GM18505 (cell line): ENCODE measurements at regions not wholly inside any gene's neighbourhood (a gene's known extent, or its start where the extent isn't known, plus 50 kb on each side); places are given as distances from the start of the nearest gene placed in this dataset.

Experiments
- ATAC-seq: cut with Tn5 transposase; IDR thresholded peaks from one replicate; pipeline ENCODE4 v1.9.1; 2021; ENCODE audit not compliant: unreplicated experiment
- POLR2A ChIP-seq: IDR thresholded peaks from 4 replicates; pipeline ENCODE4 v1.6.1; 2011; ENCODE audit warnings: borderline replicate concordance; ENCODE audit not compliant: insufficient read depth, insufficient read length; ENCODE audit errors: extremely low read depth

DNA sequence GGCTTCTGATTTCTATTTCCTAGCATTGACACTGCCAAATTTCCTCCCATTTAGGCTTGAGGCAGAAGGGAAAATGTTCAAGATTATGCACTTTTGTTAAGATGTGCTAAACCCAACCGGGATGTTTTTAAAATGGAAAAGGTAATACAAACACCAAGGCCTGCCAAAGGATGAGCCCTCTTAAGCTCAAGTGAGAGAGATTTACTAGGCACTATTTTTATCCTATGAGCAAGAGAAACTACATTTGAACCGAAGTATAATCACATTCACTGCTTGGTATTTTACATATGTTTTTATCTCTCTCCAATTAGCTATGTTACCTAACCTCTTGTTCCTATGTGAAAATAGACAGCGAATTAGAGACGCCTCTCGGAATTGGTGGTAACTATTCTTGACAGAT is 295.8 kb downstream of the GABRB3 start:
- no peak for TF ChIP-seq POLR2A
- no peak for ATAC-seq

DNA sequence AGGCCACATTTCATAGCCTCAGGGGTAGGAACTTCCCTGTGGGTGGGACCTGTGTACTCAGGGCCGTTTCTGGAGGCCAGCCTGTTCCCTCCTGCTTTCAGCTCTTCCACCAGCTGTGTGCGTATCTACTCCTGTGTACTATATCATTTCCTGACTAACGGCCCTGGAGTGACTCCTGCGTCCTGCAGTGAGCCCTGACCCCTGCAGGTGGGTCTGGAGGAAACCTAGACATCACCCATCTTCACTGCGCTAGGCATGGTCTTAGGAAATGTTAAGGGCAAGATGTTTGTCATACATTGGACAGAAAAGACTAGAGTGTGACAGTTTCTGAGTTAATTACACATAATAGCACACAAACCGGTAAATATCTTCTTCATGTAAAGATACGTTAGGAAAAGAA is 297.3 kb downstream of the GABRB3 start:
- ATAC-seq = no peak

DNA sequence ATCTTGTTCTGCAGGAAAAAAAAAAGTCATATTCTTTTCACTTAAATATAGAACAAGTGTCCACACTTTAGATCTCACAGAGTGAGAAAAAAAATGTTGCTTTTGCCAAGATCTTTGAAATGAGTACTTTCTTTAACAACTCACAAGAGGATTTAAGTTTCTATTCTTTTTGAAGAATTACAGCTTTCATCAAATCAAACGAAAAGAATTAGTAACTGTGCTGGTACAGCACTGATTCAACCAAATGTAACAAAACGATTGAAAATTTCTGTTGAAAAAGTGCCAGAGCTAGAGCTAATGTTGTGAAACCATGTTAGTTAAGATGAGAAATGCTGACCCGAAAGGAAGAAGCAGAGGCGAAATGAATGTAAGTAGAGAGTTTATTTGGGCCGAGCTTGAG is 300.2 kb downstream of the GABRB3 start:
- no peak for TF ChIP-seq POLR2A
- ATAC-seq = no peak

More for the DNA sequence above, 297.3 kb downstream of the GABRB3 start:
- no peak for TF ChIP-seq POLR2A

DNA sequence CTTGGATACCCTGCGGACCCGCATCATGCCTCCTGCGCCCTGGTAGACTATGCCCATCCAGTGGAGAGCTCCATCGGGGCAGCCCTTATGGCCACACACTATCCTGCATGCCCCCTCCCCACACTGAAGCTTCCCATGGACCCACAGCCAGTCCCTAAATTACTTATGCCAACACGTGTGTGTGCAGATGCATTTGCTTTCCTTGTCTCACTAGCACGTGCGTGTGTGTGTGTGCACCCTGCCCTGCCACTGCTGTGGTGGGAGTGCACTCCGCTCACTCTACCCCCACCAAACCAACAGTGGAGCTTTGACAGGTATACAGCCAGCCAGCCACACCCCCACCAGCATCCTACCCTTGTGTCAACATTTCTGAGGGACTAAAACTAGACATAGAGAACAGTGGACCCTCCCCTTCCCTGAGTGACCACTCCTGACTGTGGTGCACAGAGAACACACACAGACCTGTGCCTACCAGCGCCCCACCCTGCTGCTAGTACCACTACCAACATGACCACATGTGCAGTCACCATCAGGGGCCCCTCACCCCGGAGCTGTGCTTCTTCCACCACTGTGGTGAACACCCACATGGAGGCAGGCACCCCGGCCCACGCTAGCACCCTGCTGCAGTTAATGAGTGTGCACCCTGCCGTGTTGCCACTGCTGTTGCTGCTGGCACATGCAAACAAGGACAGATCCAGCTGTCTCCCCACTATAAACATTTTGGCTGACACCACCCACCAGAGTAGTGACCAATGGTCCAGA is 310.8 kb downstream of the GABRB3 start:
- no peak for TF ChIP-seq POLR2A
- ATAC-seq = no peak

DNA sequence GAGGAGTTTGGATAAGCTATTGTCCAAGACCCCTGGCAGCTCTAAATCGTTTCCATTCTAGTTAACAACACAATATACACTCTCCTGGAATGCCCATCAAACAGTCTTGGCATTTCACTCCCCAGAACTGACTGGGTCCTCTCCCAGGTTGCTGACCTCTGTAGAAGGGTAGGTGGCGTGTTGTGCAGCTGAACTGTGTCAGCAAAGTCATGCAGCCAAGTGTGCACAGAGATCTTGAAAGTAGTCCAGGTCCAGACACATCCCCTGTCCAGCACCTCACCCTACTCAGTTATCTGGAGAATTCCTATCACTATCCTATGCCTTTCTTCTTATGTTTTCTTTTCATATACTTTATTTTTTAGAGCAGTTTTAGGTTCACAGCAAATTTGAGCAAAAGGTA is 312.7 kb downstream of the GABRB3 start:
- ATAC-seq = no peak
- TF ChIP-seq POLR2A = no peak

DNA sequence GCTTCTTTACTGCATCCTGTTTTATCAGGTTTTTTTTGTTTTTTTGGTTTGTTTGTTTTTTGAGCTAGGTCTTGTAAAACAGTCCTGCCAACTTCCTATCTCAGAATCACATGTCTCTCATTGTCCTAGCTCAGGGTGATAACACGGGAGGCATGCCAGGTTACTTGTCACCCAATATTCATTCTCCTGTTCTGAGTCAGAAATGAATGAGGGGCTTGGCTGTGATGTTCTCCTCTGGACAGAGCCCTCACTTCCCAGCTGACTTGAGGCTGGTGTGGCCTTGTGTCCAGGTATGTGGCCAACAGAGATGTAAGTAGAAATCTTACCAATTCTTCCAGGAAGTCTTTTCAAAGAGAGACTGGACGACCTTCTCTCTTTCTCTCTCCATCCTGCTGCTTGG is 317.0 kb downstream of the GABRB3 start:
- TF ChIP-seq POLR2A = no peak
- ATAC-seq = no peak

DNA sequence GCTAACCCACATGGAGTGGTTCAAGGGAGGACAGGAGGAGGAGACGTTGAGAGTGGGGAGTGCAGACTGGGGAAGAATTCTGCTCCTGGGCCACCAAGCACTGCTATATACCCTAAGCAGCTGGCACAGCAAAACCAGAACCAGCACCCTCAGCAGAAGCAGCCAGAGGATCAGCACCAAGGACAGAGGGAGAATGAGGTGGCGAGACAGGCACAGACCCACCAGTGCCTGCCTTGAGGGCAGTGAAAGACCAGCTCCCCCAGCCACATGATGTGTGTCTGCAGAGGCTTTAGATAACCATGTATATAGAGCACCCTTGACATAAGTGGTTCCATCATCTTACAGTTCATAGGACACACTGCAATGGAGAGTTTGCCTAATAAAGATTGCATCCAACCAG is 319.0 kb downstream of the GABRB3 start:
- TF ChIP-seq POLR2A = no peak
- no peak for ATAC-seq

DNA sequence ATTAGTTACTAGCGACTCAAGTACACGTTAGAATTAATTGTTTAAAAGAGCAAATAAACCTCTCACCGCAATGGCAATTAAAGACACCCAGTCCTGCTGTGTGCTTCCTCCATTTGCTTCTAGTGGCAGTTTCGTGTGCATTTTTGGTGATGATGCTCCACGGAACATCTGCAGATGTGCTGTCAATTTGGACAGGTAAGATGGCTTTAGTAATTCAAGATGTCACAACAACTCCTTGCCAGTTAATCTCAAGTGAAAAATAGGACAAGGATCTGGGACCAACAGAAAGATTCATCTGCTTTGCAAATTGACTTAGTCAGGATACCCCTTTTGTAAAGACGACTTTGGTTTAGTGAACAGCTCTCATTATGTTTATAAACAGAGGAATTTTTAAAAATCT is 320.9 kb downstream of the GABRB3 start:
- no peak for TF ChIP-seq POLR2A
- no peak for ATAC-seq

DNA sequence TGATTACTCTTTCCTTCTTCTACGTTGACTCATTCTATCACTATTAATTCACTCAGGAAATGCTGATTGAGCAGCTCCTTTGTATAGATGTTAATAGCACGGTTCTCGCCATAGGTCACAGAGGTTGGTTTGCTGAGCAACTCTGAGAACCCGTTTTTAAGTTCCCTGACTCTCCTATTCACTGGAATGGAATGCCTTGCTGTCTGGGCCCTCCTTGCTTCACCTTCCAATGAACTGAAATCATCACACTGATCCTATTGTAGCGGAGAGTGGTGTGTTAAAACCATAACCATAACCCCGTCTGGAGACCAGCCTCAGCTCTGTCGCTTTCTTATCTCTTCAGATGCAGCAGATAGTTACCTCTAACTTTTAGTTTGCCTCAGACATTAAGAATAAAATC is 323.6 kb downstream of the GABRB3 start:
- no peak for TF ChIP-seq POLR2A
- ATAC-seq = no peak

DNA sequence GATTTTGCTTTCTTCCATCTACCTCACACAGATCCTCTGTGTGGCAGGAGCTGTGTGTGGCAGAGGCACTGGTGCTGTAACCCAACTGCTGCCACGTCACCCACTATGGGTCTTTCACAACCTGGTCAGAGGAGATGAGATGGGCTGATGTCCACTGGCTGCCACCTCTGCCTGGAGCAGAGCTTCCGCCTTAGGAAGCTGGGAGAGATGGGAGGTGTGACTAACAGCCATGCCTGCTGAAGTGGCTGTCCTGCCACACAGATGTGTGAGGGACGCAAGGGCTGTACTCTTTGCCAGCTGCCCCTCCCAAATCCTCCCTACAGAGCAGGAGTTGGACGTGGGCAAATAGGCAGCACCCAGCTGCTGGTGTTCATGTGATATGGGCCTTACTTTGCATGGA is 329.5 kb downstream of the GABRB3 start:
- ATAC-seq = no peak
- TF ChIP-seq POLR2A = no peak

DNA sequence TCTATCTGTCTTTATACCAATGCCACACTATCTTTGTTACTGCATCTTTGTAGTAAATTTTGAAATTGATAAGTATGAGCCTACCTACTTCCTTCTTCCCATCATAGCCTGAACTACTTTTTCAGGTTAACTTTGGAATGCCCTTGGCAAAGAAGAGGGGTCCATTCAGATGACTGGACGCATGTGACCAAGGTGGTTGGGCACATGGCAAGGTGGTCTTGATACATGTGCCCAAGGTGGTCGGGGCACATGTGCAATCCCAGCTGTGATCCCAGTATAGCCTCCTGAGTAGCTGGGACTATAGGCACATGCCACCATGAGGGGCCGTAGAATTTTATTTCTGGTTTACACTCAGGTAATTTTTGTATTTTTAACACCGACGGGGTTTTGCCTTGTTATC is 330.2 kb downstream of the GABRB3 start:
- ATAC-seq = no peak
- no peak for TF ChIP-seq POLR2A

DNA sequence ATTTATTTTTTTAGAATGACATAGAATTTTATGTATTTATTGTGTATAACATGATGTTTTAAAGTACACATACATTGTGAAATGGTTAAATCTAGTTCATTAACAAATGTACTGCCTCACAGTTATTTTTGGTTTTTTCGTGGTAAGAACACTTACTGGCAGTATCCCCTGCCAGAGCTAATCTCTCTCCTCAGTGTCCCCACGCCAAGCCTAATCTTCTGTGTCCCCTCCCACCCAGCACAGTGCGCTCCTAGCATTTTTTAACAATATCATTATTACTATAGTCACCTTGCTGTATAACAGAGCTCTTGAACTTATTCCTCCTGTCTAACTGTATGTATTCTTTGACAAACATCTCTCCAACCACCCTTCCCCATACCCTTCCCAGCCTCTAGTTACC is 333.2 kb downstream of the GABRB3 start:
- ATAC-seq = no peak

DNA sequence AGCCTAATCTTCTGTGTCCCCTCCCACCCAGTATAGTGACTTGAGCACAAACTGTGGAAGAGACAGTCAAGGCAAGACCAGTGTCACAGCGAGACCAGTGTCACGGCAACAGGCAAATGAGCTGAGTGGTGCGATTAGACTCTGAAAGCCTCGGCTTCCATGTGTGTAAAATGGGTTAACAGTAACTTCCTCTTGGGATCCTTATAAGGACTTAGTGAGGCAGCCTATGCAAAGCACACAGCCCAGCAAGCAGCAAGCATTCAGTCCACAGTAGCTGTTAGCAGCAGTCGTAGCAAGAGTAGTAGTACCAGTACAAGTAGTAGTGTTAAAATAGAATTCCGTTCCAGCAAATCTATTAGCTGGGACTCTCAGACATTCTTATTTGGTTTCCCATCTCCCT is 334.1 kb downstream of the GABRB3 start:
- no peak for TF ChIP-seq POLR2A
- no peak for ATAC-seq

More for the DNA sequence above, 333.2 kb downstream of the GABRB3 start:
- no peak for TF ChIP-seq POLR2A

DNA sequence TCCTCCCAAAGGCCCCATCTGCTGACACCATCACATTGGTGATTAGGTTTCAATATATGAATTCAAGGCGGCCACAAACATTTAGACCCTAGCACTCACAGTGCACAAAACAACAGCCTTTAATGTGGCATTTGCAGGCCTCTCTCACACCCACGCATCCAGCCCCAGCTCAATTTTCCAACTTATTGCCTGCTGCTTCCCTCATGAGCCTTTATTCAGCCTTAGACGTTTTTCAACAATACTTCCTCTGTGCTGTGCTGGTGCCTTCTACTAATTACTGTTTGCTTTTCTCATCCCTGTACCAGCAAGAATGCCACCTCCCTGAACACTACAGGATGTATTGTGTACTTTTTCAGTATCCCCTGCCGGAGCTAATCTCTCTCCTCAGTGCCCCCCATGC is 334.6 kb downstream of the GABRB3 start:
- TF ChIP-seq POLR2A = no peak
- ATAC-seq = no peak

DNA sequence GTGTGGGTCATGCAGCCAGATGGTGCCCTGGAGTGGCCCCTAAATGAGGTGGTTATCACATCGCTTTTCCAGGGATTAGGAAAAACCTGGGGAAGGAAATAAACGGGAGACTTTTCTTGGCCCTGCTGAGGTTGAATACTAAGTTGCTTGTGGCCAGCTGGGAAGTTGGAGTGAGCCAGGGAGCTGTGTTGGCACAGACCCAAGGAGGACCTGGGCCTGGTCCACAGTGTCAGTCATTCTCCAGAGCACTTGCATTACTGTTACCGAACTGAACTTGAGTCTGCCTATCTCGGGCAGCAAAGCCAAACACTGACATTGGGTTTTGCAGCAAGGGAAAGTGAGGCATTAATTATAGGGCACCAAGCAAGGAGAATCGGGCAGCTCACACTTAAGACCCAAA is 339.0 kb downstream of the GABRB3 start:
- no peak for TF ChIP-seq POLR2A
- no peak for ATAC-seq
